ENCODE measurements at regions not wholly inside any gene's neighbourhood (a gene's known extent, or its start where the extent isn't known, plus 50 kb on each side); places are given as distances from the start of the nearest gene placed in this dataset.

- Histone ChIP-seq H3K9ac (ENCODE audit: control insufficient read depth, extremely low read depth, insufficient read depth, low read length) (no peak overlapping the region), H3K4me2 (ENCODE audit: control insufficient read depth, extremely low read depth, insufficient read depth, low read depth, low read length) (no peak overlapping the region), H3K27me3 (ENCODE audit: control insufficient read depth, extremely low read depth, insufficient read depth, low read length) (no peaks in the 10 kb centered on the region), H3K79me2 (ENCODE audit: control insufficient read depth, insufficient read depth, low read length) (no peaks in the 10 kb centered on the region), H3K4me3 (ENCODE audit: control insufficient read depth in 2 of 3, extremely low read depth in 1 of 3, insufficient read depth in 2 of 3, low read depth in 1 of 3, low read length in 3 of 3) (no peak overlapping the region), H3K9me1 (ENCODE audit: control insufficient read depth, extremely low read depth, insufficient read depth, low read length) (no peaks in the 10 kb centered on the region), H3K9me3 (ENCODE audit: control insufficient read depth, low read depth, low read length) (no peaks in the 10 kb centered on the region), H3K4me1 (ENCODE audit: control insufficient read depth, extremely low read depth, insufficient read depth, low read length) (peaks cover 4% of the 10 kb centered on the region), H4K20me1 (ENCODE audit: control insufficient read depth, extremely low read depth, insufficient read depth, low read length) (no peaks in the 10 kb centered on the region), H3K27ac (ENCODE audit: control insufficient read depth, insufficient read depth, low read length) (no peak overlapping the region), H2AFZ (ENCODE audit: control insufficient read depth, low read length) (no peak overlapping the region), H3K36me3 (ENCODE audit: control insufficient read depth in 2 of 2, extremely low read depth in 1 of 2, insufficient read depth in 2 of 2, low read length in 2 of 2) (no peaks in the 10 kb centered on the region)
- dilution Hi-C loops (cut with MboI; ENCODE audit: extremely low pct_ligation_motif_present, low sequenced_read_pairs) = no loop called here
- DNase-seq (ENCODE audit: low read depth, low spot score) (no peak), FAIRE-seq (no peak)
- no peak for TF ChIP-seq CTCF (optimal IDR thresholded peaks at IDR 0.05 in 1 of 3, IDR thresholded peaks at IDR 0.05 in 1 of 3, conservative IDR thresholded peaks at IDR 0.05 in 1 of 3; ENCODE audit: extremely low read depth in 1 of 3, insufficient read depth in 2 of 3, low read length in 3 of 3)
- no peak for TF ChIP-seq EZH2 (IDR thresholded peaks at IDR 0.05; ENCODE audit: low read length)
These were observed 152.9 kb upstream of the ATXN1 start for GRCh38 chr6:16914184-16914583.

DNA sequence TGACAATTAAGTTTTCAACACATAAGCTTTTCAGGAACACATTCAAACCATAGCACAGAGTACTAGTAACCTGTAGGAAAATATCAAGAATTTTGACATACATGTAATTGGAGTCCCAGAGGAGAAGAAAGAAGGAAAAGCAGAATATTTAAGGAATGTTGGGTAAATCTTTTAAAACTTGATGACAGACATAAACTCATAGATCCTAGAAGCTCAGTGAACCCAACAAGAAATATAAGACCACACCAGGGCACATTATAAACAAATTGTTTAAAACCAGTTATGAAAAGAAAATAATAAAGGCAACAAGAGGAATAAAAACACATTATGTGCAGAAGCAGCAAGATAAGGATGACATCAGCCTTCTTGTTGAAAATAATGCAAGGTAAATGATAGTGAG, 151.5 kb upstream of the ATXN1 start:
- H3K27me3 ChIP-seq (ENCODE audit: control insufficient read depth, extremely low read depth, insufficient read depth, low read length) = no peaks in the 10 kb centered on the region
- H3K79me2 ChIP-seq (ENCODE audit: control insufficient read depth, insufficient read depth, low read length) = no peaks in the 10 kb centered on the region
- no peak for DNase-seq (ENCODE audit: low read depth, low spot score)
- no peak for TF ChIP-seq CTCF (optimal IDR thresholded peaks at IDR 0.05 in 1 of 3, IDR thresholded peaks at IDR 0.05 in 1 of 3, conservative IDR thresholded peaks at IDR 0.05 in 1 of 3; ENCODE audit: extremely low read depth in 1 of 3, insufficient read depth in 2 of 3, low read length in 3 of 3)
- no peak for TF ChIP-seq EZH2 (IDR thresholded peaks at IDR 0.05; ENCODE audit: low read length)
- H3K4me1 ChIP-seq (ENCODE audit: control insufficient read depth, extremely low read depth, insufficient read depth, low read length) = peaks cover 4% of the 10 kb centered on the region
- H3K9me1 ChIP-seq (ENCODE audit: control insufficient read depth, extremely low read depth, insufficient read depth, low read length) = no peaks in the 10 kb centered on the region
- H2AFZ ChIP-seq (ENCODE audit: control insufficient read depth, low read length) = no peak overlapping the region
- no peak overlapping the region for H3K4me2 ChIP-seq (ENCODE audit: control insufficient read depth, extremely low read depth, insufficient read depth, low read depth, low read length)
- H3K36me3 ChIP-seq (ENCODE audit: control insufficient read depth in 2 of 2, extremely low read depth in 1 of 2, insufficient read depth in 2 of 2, low read length in 2 of 2) = no peaks in the 10 kb centered on the region
- no peak overlapping the region for H3K27ac ChIP-seq (ENCODE audit: control insufficient read depth, insufficient read depth, low read length)
- no peak overlapping the region for H3K9ac ChIP-seq (ENCODE audit: control insufficient read depth, extremely low read depth, insufficient read depth, low read length)
- no peaks in the 10 kb centered on the region for H4K20me1 ChIP-seq (ENCODE audit: control insufficient read depth, extremely low read depth, insufficient read depth, low read length)
- H3K9me3 ChIP-seq (ENCODE audit: control insufficient read depth, low read depth, low read length) = no peaks in the 10 kb centered on the region
- dilution Hi-C loops (cut with MboI; ENCODE audit: extremely low pct_ligation_motif_present, low sequenced_read_pairs) = no loop called here
- FAIRE-seq = no peak
- H3K4me3 ChIP-seq (ENCODE audit: control insufficient read depth in 2 of 3, extremely low read depth in 1 of 3, insufficient read depth in 2 of 3, low read depth in 1 of 3, low read length in 3 of 3) = no peak overlapping the region
